Suprapubic skin (tissue), 3 donors: ENCODE measurements at regions not wholly inside any gene's neighbourhood (a gene's known extent, or its start where the extent isn't known, plus 50 kb on each side); places are given as distances from the start of the nearest gene placed in this dataset.

Experiments used
- EP300 ChIP-seq: sonication (generic); formaldehyde crosslinking; IDR thresholded peaks from one replicate; pipeline ENCODE4 v1.6.1; 2017; ENCODE audit warnings: antibody characterized with exemption
- POLR2A ChIP-seq, 2 donors: fragments of 450-650 bp; IDR thresholded peaks; one replicate each; pipeline ENCODE4 v1.6.1; 2017; ENCODE audit warnings: antibody characterized with exemption in 2 of 2, mild to moderate bottlenecking in 2 of 2, moderate library complexity in 2 of 2
- TF ChIP-seq, protein P1 (sequence below), 2 donors: fragments of 200-600 bp in 1 of 2; fragments of 450-650 bp in 1 of 2; sonication (generic) in 1 of 2; IDR thresholded peaks; one replicate each; pipeline ENCODE4 v1.5.1; 2016 to 2019; ENCODE audit warnings: antibody characterized with exemption in 2 of 2, mild to moderate bottlenecking in 1 of 2, moderate library complexity in 1 of 2

DNA sequence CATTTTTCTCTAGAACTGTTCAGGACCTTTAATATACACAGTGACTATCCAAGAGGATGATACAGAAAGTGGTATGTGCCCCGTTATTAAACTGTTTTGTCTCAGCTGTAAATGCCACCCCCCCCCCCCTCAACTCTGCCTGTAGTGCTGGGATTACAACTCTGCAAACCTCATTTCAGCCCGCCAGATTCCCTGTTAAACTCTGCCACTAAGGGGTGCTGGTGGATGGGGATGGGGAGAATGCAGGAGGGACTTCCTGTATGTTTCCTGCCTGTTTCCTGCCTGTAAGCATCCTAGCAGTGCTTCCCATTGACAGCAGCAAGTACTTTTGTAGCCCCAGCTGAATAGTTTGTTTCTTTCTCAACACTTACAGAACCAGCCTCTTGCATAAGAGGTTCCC lies 301.7 kb upstream of the RORA start:
- TF ChIP-seq, protein P1, sequence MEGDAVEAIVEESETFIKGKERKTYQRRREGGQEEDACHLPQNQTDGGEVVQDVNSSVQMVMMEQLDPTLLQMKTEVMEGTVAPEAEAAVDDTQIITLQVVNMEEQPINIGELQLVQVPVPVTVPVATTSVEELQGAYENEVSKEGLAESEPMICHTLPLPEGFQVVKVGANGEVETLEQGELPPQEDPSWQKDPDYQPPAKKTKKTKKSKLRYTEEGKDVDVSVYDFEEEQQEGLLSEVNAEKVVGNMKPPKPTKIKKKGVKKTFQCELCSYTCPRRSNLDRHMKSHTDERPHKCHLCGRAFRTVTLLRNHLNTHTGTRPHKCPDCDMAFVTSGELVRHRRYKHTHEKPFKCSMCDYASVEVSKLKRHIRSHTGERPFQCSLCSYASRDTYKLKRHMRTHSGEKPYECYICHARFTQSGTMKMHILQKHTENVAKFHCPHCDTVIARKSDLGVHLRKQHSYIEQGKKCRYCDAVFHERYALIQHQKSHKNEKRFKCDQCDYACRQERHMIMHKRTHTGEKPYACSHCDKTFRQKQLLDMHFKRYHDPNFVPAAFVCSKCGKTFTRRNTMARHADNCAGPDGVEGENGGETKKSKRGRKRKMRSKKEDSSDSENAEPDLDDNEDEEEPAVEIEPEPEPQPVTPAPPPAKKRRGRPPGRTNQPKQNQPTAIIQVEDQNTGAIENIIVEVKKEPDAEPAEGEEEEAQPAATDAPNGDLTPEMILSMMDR (IDR thresholded peaks at IDR 0.05) = no peak
- TF ChIP-seq EP300 (no peak), POLR2A (IDR thresholded peaks at IDR 0.05) (no peak)
